B cell (primary cell): ENCODE measurements at regions not wholly inside any gene's neighbourhood (a gene's known extent, or its start where the extent isn't known, plus 50 kb on each side); places are given as distances from the start of the nearest gene placed in this dataset.

Experiments used
- ATAC-seq: fragments of 200-7000 bp; cut with Tn5 transposase; one replicate; pipeline ENCODE4 v1.10.0; 2021; ENCODE audit warnings: low read depth, mild to moderate bottlenecking, moderate number of reproducible peaks, moderate library complexity
- CTCF ChIA-PET: fragments of 350-600 bp; sonication (Branson Sonifier 250); formaldehyde crosslinking; loops from one replicate; lab custom pipeline; 2021; ENCODE audit warnings: antibody characterized with exemption, inconsistent platforms; lab: Charles Lee
- POLR2A ChIA-PET: fragments of 350-600 bp; sonication (Branson Sonifier 250); formaldehyde crosslinking; loops from one replicate; lab custom pipeline; 2021; ENCODE audit warnings: antibody characterized with exemption; lab: Charles Lee
- DNase-seq: peaks from one replicate; pipeline ENCODE4 v3.0.0; 2013
- H2AFZ ChIP-seq: 2 replicates; pipeline ENCODE4 v1.6.1; 2012; ENCODE audit warnings: mild to moderate bottlenecking, low read depth, low read length; ENCODE audit not compliant: insufficient read depth, poor library complexity, severe bottlenecking
- H3K27ac ChIP-seq, 2 donors: 1 replicate in 1 of 2; 2 replicates in 1 of 2; pipeline ENCODE4 v1.5.1; 2012 to 2013; ENCODE audit warnings: low read length in 2 of 2, mild to moderate bottlenecking in 2 of 2, moderate library complexity in 1 of 2
- H3K27me3 ChIP-seq, 4 experiments: fragments of 200-600 bp in 1 of 4; sonication (generic) in 1 of 4; replicated peaks in 1 of 4; 1 replicate in 2 of 4; 2 replicates in 2 of 4; pipeline versions ENCODE4 v1.6.1 to v1.7.0; 2013 to 2016; ENCODE audit warnings: low read length in 3 of 4, mild to moderate bottlenecking in 2 of 4, mixed read lengths in 1 of 4, moderate library complexity in 1 of 4; ENCODE audit not compliant: insufficient read depth in 4 of 4, control insufficient read depth in 3 of 4; ENCODE audit errors: control extremely low read depth in 1 of 4
- H3K36me3 ChIP-seq, 2 experiments: replicated peaks in 1 of 2; 1 replicate in 1 of 2; 2 replicates in 1 of 2; pipeline versions ENCODE4 v1.6.1 to v1.7.1; 2013; ENCODE audit warnings: low read length in 1 of 2; ENCODE audit not compliant: insufficient read depth in 2 of 2, control insufficient read depth in 1 of 2; ENCODE audit errors: control extremely low read depth in 1 of 2, extremely low read depth in 1 of 2
- H3K4me1 ChIP-seq, 2 donors: fragments of 200-600 bp in 1 of 2; sonication (generic) in 1 of 2; 1 replicate in 1 of 2; 2 replicates in 1 of 2; pipeline versions ENCODE4 v1.5.1 to v1.6.1; 2013 to 2017; ENCODE audit warnings: low read length in 2 of 2; ENCODE audit not compliant: control insufficient read depth in 2 of 2, insufficient read depth in 2 of 2
- H3K4me2 ChIP-seq: replicated peaks from 2 replicates; pipeline ENCODE3; 2012; ENCODE audit warnings: mild to moderate bottlenecking, low read depth, low read length; ENCODE audit not compliant: poor library complexity, severe bottlenecking
- H3K4me3 ChIP-seq, 5 experiments: fragments of 200-600 bp in 1 of 5; sonication (generic) in 1 of 5; 1 replicate in 3 of 5; 2 replicates in 2 of 5; pipeline versions ENCODE4 v1.5.1 to v1.7.0; 2011 to 2016; ENCODE audit warnings: low read length in 4 of 5, mild to moderate bottlenecking in 4 of 5, low read depth in 2 of 5, control low read depth in 1 of 5, moderate library complexity in 1 of 5; ENCODE audit not compliant: insufficient read depth in 1 of 5; ENCODE audit errors: control extremely low read depth in 1 of 5, extremely low read depth in 1 of 5
- H3K79me2 ChIP-seq: fragments of 200-600 bp; sonication (generic); one replicate; pipeline ENCODE4 v1.6.0; 2016; ENCODE audit warnings: low read length; ENCODE audit not compliant: control insufficient read depth, insufficient read depth
- H3K9ac ChIP-seq: fragments of 200-600 bp; sonication (generic); 2 replicates; pipeline ENCODE4 v1.6.1; 2017; ENCODE audit warnings: mild to moderate bottlenecking, low read length, moderate library complexity
- H3K9me3 ChIP-seq, 3 donors: one replicate each; pipeline versions ENCODE4 v1.6.1 to v1.7.1; 2013; ENCODE audit warnings: low read length in 2 of 3; ENCODE audit not compliant: control insufficient read depth in 2 of 3, insufficient read depth in 1 of 3; ENCODE audit errors: control extremely low read depth in 1 of 3
- H4K20me1 ChIP-seq: 2 replicates; pipeline ENCODE4 v1.6.0; 2012; ENCODE audit warnings: mild to moderate bottlenecking, low read length; ENCODE audit not compliant: insufficient read depth, control insufficient read depth, poor library complexity, severe bottlenecking
- H3K27ac Mint-ChIP-seq: one replicate; pipeline ENCODE4 v1.8.0; 2021; ENCODE audit warnings: mixed read lengths
- H3K27me3 Mint-ChIP-seq: one replicate; pipeline ENCODE4 v1.8.0; 2021; ENCODE audit warnings: mixed read lengths
- H3K4me1 Mint-ChIP-seq: one replicate; pipeline ENCODE4 v1.8.0; 2021; ENCODE audit warnings: mixed read lengths
- H3K4me3 Mint-ChIP-seq: one replicate; pipeline ENCODE4 v1.8.0; 2021; ENCODE audit warnings: mixed read lengths
- H3K9me3 Mint-ChIP-seq: one replicate; pipeline ENCODE4 v1.8.0; 2022; ENCODE audit warnings: mixed read lengths; ENCODE audit not compliant: insufficient read depth
- EZH2 ChIP-seq: IDR thresholded peaks from 2 replicates; pipeline ENCODE4 v1.6.1; 2012; ENCODE audit warnings: borderline replicate concordance, low read depth, mild to moderate bottlenecking, moderate library complexity, low read length; ENCODE audit not compliant: insufficient read depth, poor library complexity, severe bottlenecking
- WGBS: methylation state at CpG from one replicate; pipeline ENCODE4 v1.1.5; 2013; ENCODE audit warnings: missing lambda C conversion rate; ENCODE audit not compliant: insufficient coverage; 5-methylcytosine and 5-hydroxymethylcytosine counted together
- intact Hi-C: fragments of 100-400 bp; cut with micrococcal nuclease; formaldehyde crosslinking; loops from one replicate; pipeline ENCODE4 v1.10.0; 2022
- TF ChIP-seq, protein P1 (sequence below): fragments of 200-600 bp; IDR thresholded peaks from one replicate; pipeline ENCODE4 v1.8.0; 2022; ENCODE audit warnings: antibody characterized with exemption, mild to moderate bottlenecking

DNA sequence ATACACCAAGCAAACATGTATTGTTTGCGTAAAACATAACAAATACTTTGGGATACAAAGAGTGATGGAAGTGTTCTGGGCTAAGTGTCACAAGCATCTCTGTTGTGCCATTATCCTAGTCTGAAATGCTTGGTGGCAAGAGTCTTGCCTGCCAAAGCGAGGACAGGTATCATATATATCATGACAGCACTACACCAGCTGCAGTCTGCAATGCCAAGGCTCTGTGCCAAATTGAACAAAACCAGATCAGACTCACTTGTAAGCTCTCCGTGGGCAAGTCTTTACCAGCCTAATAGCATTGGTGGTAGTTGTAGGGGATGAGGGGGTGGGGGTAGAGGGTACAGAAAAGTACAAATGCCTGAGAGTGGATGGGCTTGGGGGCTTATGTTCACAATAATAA lies 119.2 kb downstream of the RWDD3 start:
- ChIA-PET POLR2A (no interaction called here), CTCF (no interaction called here)
- no peaks in the 10 kb centered on the region for H3K27me3 Mint-ChIP-seq
- H3K9me3 Mint-ChIP-seq: no peaks in the 10 kb centered on the region
- H3K27ac Mint-ChIP-seq: no peak overlapping the region
- ATAC-seq (no peak), DNase-seq (no peak)
- Histone ChIP-seq H3K79me2 (no peaks in the 10 kb centered on the region), H3K4me2 (no peak overlapping the region), H3K27ac (no peak overlapping the region), H3K9me3 (no peaks in the 10 kb centered on the region), H3K9ac (no peak overlapping the region), H3K4me1 (no peaks in the 10 kb centered on the region), H2AFZ (no peak overlapping the region), H4K20me1 (no peaks in the 10 kb centered on the region), H3K27me3 (no peaks in the 10 kb centered on the region), H3K4me3 (no peak overlapping the region), H3K36me3 (no peaks in the 10 kb centered on the region)
- no peak for TF ChIP-seq EZH2
- TF ChIP-seq, protein P1, sequence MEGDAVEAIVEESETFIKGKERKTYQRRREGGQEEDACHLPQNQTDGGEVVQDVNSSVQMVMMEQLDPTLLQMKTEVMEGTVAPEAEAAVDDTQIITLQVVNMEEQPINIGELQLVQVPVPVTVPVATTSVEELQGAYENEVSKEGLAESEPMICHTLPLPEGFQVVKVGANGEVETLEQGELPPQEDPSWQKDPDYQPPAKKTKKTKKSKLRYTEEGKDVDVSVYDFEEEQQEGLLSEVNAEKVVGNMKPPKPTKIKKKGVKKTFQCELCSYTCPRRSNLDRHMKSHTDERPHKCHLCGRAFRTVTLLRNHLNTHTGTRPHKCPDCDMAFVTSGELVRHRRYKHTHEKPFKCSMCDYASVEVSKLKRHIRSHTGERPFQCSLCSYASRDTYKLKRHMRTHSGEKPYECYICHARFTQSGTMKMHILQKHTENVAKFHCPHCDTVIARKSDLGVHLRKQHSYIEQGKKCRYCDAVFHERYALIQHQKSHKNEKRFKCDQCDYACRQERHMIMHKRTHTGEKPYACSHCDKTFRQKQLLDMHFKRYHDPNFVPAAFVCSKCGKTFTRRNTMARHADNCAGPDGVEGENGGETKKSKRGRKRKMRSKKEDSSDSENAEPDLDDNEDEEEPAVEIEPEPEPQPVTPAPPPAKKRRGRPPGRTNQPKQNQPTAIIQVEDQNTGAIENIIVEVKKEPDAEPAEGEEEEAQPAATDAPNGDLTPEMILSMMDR: no peak
- intact Hi-C loops: no loop called here
- H3K4me3 Mint-ChIP-seq: no peak overlapping the region
- no CpG with 5 or more reads among the region's 3 CpGs for WGBS
- H3K4me1 Mint-ChIP-seq: no peaks in the 10 kb centered on the region

DNA sequence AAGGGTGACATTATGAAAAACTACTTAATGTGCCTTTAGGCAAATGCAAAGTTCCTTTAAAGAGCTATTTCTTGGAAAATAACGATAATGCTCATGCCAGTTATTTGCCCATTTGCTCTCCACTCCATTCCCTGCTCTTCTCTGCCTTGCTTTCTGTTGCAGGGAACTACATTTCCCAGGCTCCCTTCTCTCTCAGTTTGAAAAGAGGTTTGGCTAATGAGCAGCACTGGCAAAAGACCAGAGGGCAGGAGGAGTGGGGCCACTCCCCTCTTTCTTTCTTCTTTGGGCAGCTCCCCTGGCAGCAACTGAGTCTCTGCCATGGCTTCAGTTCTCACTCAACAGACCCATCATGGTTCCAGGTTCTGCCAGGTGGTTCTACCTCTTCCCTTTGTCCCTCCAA lies 130.5 kb downstream of the RWDD3 start:
- Histone ChIP-seq H3K4me3 (no peak overlapping the region), H3K79me2 (no peaks in the 10 kb centered on the region), H3K9me3 (no peaks in the 10 kb centered on the region), H3K27me3 (no peaks in the 10 kb centered on the region), H3K9ac (no peak overlapping the region), H3K4me1 (no peaks in the 10 kb centered on the region), H2AFZ (no peak overlapping the region), H3K4me2 (no peak overlapping the region), H4K20me1 (no peaks in the 10 kb centered on the region), H3K27ac (no peak overlapping the region), H3K36me3 (no peaks in the 10 kb centered on the region)
- ChIA-PET CTCF (no interaction called here), POLR2A (no interaction called here)
- intact Hi-C loops: no loop called here
- Mint-ChIP-seq H3K4me3 (no peak overlapping the region), H3K9me3 (peaks cover 3% of the 10 kb centered on the region), H3K27ac (no peak overlapping the region), H3K27me3 (peaks cover 12% of the 10 kb centered on the region), H3K4me1 (no peaks in the 10 kb centered on the region)
- 80% methylated on average over 1 of the region's 1 CpG for WGBS
- TF ChIP-seq EZH2: no peak
- TF ChIP-seq, protein P1: no peak
- ATAC-seq (no peak), DNase-seq (no peak)
